GM12892 (cell line): ENCODE measurements at regions not wholly inside any gene's neighbourhood (a gene's known extent, or its start where the extent isn't known, plus 50 kb on each side); places are given as distances from the start of the nearest gene placed in this dataset.

Experiments used
- POLR2A ChIP-seq: IDR thresholded peaks from 2 replicates; pipeline ENCODE4 v1.6.1; 2011; ENCODE audit warnings: low read depth, low read length, control low read depth
- POLR2AphosphoS5 ChIP-seq: IDR thresholded peaks from 2 replicates; pipeline ENCODE4 v1.6.1; 2011; ENCODE audit warnings: low read depth, low read length, control low read depth
- TAF1 ChIP-seq: IDR thresholded peaks from 2 replicates; pipeline ENCODE4 v1.6.1; 2011; ENCODE audit warnings: low read depth, mild to moderate bottlenecking, control low read depth, low read length, borderline replicate concordance

GRCh38 chr16:82459580-82460256 is 167.1 kb upstream of the CDH13 start:
- TF ChIP-seq POLR2A (no peak), TAF1 (no peak), POLR2AphosphoS5 (no peak)
